Mesodermal cell (in vitro differentiated cells): ENCODE measurements at regions not wholly inside any gene's neighbourhood (a gene's known extent, or its start where the extent isn't known, plus 50 kb on each side); places are given as distances from the start of the nearest gene placed in this dataset.
"Not testable (repeated sequence)": the region's sequence is repeated elsewhere in the genome, so short reads cannot be mapped to it uniquely, and the experiment has no call there.

Experiments used
- H3K27ac ChIP-seq: 2 replicates; pipeline ENCODE4 v1.7.0; 2013; ENCODE audit warnings: mild to moderate bottlenecking, low read depth, low read length, moderate library complexity; ENCODE audit not compliant: severe bottlenecking
- H3K36me3 ChIP-seq: 2 replicates; pipeline ENCODE4 v1.7.1; 2013; ENCODE audit warnings: mild to moderate bottlenecking, low read length, moderate library complexity; ENCODE audit not compliant: control insufficient read depth, insufficient read depth
- H3K4me1 ChIP-seq: one replicate; pipeline ENCODE4 v1.7.1; 2013; ENCODE audit warnings: mild to moderate bottlenecking, low read length; ENCODE audit not compliant: insufficient read depth, control insufficient read depth, poor library complexity, severe bottlenecking
- H3K4me3 ChIP-seq: 2 replicates; pipeline ENCODE4 v1.7.0; 2013; ENCODE audit warnings: low read length, control low read depth, mild to moderate bottlenecking; ENCODE audit not compliant: insufficient read depth, poor library complexity, severe bottlenecking; ENCODE audit errors: extremely low read depth
- H3K9me3 ChIP-seq: 2 replicates; pipeline ENCODE4 v1.7.1; 2013; ENCODE audit warnings: mild to moderate bottlenecking, low read length, moderate library complexity; ENCODE audit not compliant: control insufficient read depth
- WGBS, 2 experiments: methylation state at CpG; one replicate each; pipeline ENCODE4 v1.1.5; 2013; ENCODE audit warnings: missing lambda C conversion rate in 2 of 2; ENCODE audit not compliant: insufficient coverage in 2 of 2; 5-methylcytosine and 5-hydroxymethylcytosine counted together

GRCh38 chr11:122423273-122423672 is 232.2 kb upstream of the UBASH3B start:
- no CpG with 5 or more reads among the region's 1 CpG for WGBS, 2 experiments
- Histone ChIP-seq H3K4me3 (no peak overlapping the region), H3K4me1 (no peaks in the 10 kb centered on the region), H3K9me3 (no peaks in the 10 kb centered on the region), H3K36me3 (no peaks in the 10 kb centered on the region), H3K27ac (no peak overlapping the region)

DNA sequence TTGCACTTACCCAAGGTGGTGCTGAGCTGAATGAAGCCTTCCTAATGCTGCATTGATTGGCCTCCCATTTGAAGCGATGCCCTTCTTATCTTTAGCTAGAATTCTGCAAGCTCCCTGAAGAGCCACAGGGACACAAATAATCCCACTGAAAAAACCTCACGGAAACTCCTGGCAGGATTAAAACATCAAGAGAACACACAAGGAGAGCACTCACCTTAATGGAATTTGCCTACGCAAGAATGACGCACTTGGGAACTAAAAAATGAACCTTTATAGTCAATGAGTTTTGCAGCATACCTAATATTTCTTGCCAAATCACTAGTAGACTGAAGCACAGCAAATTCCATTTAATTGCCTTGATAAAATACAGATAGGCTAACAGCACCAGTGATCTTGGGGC is 232.8 kb upstream of the UBASH3B start:
- Histone ChIP-seq H3K9me3 (no peaks in the 10 kb centered on the region), H3K27ac (no peak overlapping the region), H3K4me3 (no peak overlapping the region), H3K36me3 (no peaks in the 10 kb centered on the region), H3K4me1 (no peaks in the 10 kb centered on the region)
- 89 to 98% methylated on average over 4 of the region's 4 CpGs for WGBS, 2 experiments

DNA sequence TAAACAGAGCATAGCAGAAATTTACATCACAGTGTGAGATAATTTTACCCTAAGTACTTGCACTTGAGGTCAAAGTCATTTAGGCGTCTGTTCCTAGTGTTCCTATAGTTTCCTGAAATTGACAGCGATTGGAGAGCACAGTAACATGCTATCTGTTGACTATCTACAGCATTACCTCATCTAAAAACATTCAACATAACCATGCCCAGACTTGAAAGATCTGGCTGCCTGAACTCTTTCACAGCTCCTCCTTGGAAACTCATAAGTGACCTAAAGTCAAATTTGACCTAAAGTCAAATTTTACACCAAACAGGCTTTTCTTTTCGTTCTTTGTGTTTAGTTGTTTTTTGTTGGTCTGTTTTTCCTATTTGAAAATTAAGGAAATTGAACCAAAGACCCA is 233.8 kb upstream of the UBASH3B start:
- no peaks in the 10 kb centered on the region for H3K36me3 ChIP-seq
- H3K27ac ChIP-seq: no peak overlapping the region
- no peak overlapping the region for H3K4me3 ChIP-seq
- WGBS, 2 experiments: 90 to 100% methylated on average over 2 of the region's 3 CpGs
- H3K9me3 ChIP-seq: no peaks in the 10 kb centered on the region
- H3K4me1 ChIP-seq: no peaks in the 10 kb centered on the region

- H3K27ac ChIP-seq: no peak overlapping the region
- H3K4me1 ChIP-seq: no peaks in the 10 kb centered on the region
- 94 to 100% methylated on average over 1 to 3 of the region's 3 CpGs for WGBS, 2 experiments
- H3K36me3 ChIP-seq: no peaks in the 10 kb centered on the region
- peaks cover 4% of the 10 kb centered on the region for H3K9me3 ChIP-seq
- no peak overlapping the region for H3K4me3 ChIP-seq
Measured at GRCh38 chr11:122418032-122418431, 237.5 kb upstream of the UBASH3B start.

GRCh38 chr11:122414406-122415018 is 241.0 kb upstream of the UBASH3B start:
- WGBS, 2 experiments: 92 to 100% methylated on average over 2 of the region's 2 CpGs
- H3K27ac ChIP-seq: no peak overlapping the region
- H3K4me1 ChIP-seq: no peaks in the 10 kb centered on the region
- H3K4me3 ChIP-seq: no peak overlapping the region
- H3K9me3 ChIP-seq: peaks cover 4% of the 10 kb centered on the region
- no peaks in the 10 kb centered on the region for H3K36me3 ChIP-seq

GRCh38 chr11:122413677-122414076 is 241.8 kb upstream of the UBASH3B start:
- H3K27ac ChIP-seq: no peak overlapping the region
- no peak overlapping the region for H3K4me3 ChIP-seq
- no peaks in the 10 kb centered on the region for H3K4me1 ChIP-seq
- no peaks in the 10 kb centered on the region for H3K36me3 ChIP-seq
- H3K9me3 ChIP-seq: peaks cover 4% of the 10 kb centered on the region

DNA sequence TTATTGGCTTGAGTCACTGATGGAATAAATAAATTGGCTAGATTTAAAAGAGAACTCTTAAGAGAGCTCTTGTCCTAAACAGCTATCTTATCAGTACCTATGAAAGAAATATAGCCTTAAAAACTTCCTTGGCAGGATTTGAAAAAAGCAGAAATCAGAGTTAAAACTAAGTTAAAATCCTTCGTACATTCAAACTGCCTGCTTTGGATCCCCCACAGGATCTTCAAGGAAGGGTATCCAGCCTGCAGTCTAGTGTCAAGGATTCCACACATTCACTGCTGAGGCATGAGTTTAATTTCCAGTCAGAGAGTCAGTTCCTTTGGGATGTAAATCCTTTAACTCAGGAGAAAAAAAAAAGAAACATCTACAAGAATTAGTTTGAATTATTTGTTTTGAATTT is 242.9 kb upstream of the UBASH3B start:
- H3K27ac ChIP-seq: no peak overlapping the region
- peaks cover 4% of the 10 kb centered on the region for H3K9me3 ChIP-seq
- H3K4me3 ChIP-seq: no peak overlapping the region
- no peaks in the 10 kb centered on the region for H3K4me1 ChIP-seq
- WGBS, 2 experiments: no CpG with 5 or more reads among the region's 1 CpG
- H3K36me3 ChIP-seq: no peaks in the 10 kb centered on the region

GRCh38 chr11:122406466-122406865 is 249.1 kb upstream of the UBASH3B start:
- no peaks in the 10 kb centered on the region for H3K9me3 ChIP-seq
- H3K27ac ChIP-seq: no peak overlapping the region
- no peaks in the 10 kb centered on the region for H3K36me3 ChIP-seq
- no peaks in the 10 kb centered on the region for H3K4me1 ChIP-seq
- 80 to 90% methylated on average over 1 to 2 of the region's 4 CpGs for WGBS, 2 experiments
- H3K4me3 ChIP-seq: no peak overlapping the region

DNA sequence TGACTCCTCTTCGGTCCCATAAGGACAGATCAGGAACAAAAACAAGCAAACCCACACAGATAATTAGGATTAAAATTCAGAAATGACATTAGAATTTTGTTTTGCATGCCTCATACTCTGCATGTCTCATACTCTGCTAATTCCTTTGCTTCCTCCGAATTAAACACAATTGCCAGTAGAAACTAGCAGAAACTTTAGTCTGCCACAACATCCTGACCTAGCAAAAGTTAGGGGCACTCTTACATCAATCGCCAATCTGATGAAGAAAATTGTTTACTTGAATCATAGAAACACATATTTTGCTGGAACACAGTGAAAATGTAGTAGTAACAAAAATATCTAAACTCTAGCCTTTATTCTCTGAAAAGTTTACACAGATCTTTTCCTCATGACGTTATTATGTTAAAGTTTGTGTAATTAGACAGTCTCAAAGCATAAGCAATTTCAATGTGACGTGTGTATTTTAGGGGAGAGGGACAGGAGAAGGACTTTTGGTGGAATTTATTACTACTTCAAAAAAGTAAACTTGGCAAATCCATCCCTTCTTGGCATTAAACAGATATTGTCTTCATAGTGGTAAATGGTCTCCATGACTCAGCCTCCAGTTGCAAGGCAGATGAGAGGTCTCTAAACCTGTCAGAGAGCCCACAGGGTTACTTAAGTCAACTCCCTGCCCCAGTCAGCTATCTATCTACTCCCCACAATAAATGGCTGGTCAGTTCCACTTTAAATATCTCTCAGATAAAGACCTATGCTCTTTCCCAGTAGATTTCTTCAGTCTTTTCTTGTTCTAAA is 249.8 kb upstream of the UBASH3B start:
- H3K4me3 ChIP-seq: no peak overlapping the region
- H3K36me3 ChIP-seq: no peaks in the 10 kb centered on the region
- no peaks in the 10 kb centered on the region for H3K9me3 ChIP-seq
- H3K4me1 ChIP-seq: no peaks in the 10 kb centered on the region
- no peak overlapping the region for H3K27ac ChIP-seq
- WGBS, 2 experiments: 100% methylated on average over 1 of the region's 5 CpGs; no CpG with 5 or more reads in 1 of the 2 experiments

DNA sequence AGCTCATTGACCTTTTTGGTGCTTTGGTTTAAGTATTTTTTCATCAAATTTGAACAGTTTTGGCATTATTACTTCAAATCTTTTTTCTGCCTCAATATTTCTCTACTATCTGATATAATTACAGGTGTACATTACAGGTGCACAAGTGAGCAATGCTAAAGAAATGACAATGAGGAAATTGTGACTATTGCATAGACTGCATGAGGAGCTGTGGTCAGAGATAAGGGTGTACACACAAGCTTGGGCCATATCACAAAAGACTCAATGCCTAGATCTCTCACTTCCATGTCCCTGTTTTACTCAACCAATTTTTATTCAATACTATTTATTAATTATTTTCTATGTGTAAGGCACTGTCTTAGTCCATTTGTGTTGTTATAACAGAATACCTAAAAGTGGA is 251.0 kb upstream of the UBASH3B start:
- H3K36me3 ChIP-seq: no peaks in the 10 kb centered on the region
- H3K9me3 ChIP-seq: no peaks in the 10 kb centered on the region
- no peak overlapping the region for H3K4me3 ChIP-seq
- H3K27ac ChIP-seq: no peak overlapping the region
- no peaks in the 10 kb centered on the region for H3K4me1 ChIP-seq

- WGBS, 2 experiments: 78 to 95% methylated on average over 2 to 3 of the region's 5 CpGs
- not testable (repeated sequence) for H3K4me1 ChIP-seq, H3K36me3 ChIP-seq, H3K27ac ChIP-seq, H3K9me3 ChIP-seq, H3K4me3 ChIP-seq
Measured at GRCh38 chr11:122401581-122401980, 253.9 kb upstream of the UBASH3B start.
